Skin epidermis (tissue), 12 donors: ENCODE measurements at regions not wholly inside any gene's neighbourhood (a gene's known extent, or its start where the extent isn't known, plus 50 kb on each side); places are given as distances from the start of the nearest gene placed in this dataset.
"Not testable (repeated sequence)": the region's sequence is repeated elsewhere in the genome, so short reads cannot be mapped to it uniquely, and the experiment has no call there.

Experiments used
- H3K27ac ChIP-seq, 21 experiments: fragments of 200-600 bp; sonication (generic) in 11 of 21; one replicate each; pipeline ENCODE4 v1.5.0; 2020; ENCODE audit warnings: mild to moderate bottlenecking in 3 of 21, inconsistent platforms in 2 of 21, moderate library complexity in 2 of 21
- H3K4me3 ChIP-seq, 7 experiments: fragments of 200-600 bp; sonication (generic) in 2 of 7; one replicate each; pipeline ENCODE4 v1.5.0; 2020; ENCODE audit warnings: inconsistent platforms in 2 of 7, mild to moderate bottlenecking in 2 of 7, moderate library complexity in 1 of 7

DNA sequence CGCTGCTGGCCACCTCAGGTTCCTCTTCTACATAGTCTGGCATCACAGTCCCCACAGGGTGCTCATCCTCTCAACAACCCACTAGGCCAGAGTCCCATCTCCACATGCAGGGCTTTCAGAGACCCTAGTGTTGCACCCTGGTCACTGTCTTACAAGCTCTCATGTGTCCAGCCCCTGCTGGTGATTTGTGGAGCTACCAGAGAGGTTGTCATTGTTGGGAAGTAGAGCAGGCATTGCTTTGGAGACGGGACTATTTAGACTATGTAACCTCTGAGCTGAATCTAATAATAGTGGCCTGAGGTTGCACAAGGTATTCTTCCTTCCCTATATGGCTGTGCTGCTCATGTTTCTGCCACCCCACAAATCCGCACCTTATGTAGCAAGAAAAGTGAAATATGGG lies 135.3 kb upstream of the VWC2 start:
- Histone ChIP-seq H3K4me3 (no peak overlapping the region), H3K27ac (no peak overlapping the region)

DNA sequence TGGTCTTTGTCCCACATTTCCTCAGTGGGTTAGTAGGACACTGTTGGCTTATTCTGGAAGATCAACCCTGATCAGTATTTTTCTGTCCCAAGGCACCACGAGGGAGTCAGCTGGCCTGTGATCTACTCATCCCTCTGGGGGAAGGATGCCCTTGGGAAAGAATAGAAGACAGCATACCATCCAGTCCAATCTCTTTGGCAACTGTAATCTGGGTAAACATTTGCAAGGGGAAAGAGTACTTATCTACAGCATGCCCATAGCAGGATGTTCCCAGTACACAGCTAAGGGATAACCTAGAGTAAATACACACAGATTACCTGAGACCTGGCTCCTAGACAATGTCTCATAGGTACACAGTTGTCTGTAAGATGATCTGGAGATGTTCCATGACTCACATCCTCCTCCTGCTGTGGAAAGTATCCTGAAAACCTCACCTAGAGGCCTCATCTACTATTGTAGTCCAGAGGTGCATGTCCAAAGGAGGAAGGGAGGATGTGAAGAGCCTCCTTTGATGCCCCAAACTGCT lies 134.3 kb upstream of the VWC2 start:
- H3K4me3 ChIP-seq, result no peak overlapping the region
- H3K27ac ChIP-seq, result no peak overlapping the region

DNA sequence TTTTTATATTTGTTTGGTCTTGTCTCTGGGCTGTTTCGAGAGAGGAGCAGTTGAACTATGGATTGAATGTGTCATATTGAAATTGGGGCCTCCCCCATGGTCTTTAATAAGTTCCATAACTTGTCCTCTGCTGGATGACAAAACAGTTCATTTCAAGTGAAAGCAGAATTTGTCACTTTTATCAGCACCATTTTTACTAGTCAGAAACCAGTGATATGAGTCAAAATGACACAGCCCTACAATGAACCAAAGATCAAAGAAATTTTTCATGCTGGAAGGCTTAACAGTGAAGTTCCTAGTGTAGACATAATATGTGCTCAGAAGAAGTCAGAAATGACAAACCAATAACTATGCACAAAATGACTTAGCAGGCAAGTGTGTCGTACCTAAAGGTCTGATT lies 133.6 kb upstream of the VWC2 start:
- Histone ChIP-seq H3K4me3 (no peak overlapping the region), H3K27ac (no peak overlapping the region)

DNA sequence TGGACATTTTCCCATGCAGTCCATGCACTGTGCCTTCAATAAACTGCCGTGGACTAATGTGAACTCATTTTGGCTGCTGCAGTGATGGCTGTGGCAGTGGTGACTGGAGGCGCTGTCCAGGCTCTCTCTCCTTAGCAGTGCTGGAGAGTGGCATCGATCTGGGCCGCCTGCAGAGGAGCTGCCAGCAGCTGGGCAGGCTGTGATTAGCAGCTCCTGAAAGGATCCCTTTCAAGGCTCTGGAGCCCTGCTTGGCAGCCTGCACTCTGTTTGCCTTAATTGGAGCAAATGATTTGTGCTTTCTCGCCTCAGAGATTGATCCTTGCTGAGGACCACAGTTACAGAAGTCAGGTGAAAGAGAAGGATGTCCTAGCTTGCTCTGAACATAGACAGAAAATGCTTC lies 130.1 kb upstream of the VWC2 start:
- no peak overlapping the region for H3K4me3 ChIP-seq
- no peak overlapping the region for H3K27ac ChIP-seq

DNA sequence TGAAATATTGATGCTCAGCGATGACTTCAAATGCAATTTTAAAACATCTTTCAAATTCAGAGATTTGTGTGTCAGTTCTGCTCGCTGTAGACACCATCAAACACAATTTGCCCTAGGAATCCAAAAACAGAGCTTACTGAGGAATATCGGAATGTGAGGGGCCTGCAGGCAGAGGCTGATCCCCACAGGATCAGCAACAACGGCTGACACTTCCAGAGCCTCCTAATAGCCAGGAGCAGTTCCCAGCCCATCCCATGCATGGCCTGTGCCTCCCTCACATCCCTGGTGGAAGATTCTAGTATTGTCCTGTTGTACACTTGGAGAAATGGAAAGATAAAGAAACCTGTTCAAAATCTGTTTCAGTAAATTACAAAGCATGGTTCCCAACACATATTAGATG lies 129.7 kb upstream of the VWC2 start:
- Histone ChIP-seq H3K4me3 (no peak overlapping the region), H3K27ac (no peak overlapping the region)

DNA sequence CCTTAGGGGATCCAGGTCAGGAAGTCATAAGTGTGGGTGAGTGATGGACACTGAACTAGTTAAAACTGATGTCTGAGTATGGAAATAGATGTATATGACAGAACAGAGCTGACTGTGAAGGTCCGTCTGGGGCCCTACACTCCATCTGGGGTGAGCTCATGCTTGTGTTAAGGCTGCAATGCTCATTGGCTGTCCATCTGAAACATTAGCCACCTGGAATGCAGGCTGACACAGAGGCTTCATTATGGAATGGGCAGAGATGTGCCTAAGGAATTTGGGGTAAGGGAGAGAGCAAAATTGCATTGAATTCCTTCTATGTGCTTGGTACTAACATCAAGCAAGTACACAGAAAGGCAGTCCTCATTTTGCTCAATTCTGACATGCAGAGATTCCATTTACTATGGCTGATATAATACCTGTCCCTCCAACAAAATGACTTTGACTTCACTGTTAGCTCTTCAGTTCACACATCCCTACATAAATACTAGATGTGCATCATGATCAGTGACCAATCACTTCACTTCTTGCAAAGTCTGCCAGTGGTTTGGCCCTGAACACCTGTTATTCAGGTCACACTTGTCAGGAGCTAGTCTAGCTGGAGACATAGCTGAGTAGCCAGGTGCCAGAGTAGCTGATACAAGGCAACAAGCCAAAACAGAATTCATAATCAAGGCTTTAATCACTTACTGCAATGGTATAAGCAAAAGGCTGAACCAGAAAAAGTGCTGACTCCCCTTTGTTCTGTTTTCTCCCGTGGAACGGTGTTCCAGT lies 128.9 kb upstream of the VWC2 start:
- H3K27ac ChIP-seq, result no peak overlapping the region

DNA sequence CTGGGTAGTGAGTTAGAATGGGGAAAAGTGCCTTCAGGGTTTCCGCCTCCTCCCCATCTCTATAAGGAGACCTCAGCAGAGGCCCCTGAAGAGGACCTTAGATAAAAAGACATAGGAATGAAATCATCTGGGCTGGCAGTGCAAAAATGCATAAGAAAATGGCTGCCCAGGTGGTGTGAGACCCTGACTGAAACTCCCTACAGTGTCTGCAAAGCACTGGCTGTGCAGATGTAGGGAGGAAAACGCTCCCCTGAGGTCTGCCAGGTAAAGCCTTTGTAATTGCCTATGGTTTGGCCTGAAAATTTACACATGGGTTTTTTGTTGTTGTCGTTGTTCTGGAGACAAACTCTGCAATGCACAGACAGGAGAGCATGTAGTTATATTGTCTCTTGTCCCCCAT lies 128.1 kb upstream of the VWC2 start:
- Histone ChIP-seq H3K4me3 (no peak overlapping the region), H3K27ac (no peak overlapping the region)

More for the DNA sequence above, 128.9 kb upstream of the VWC2 start:
- H3K4me3 ChIP-seq, result no peak overlapping the region

DNA sequence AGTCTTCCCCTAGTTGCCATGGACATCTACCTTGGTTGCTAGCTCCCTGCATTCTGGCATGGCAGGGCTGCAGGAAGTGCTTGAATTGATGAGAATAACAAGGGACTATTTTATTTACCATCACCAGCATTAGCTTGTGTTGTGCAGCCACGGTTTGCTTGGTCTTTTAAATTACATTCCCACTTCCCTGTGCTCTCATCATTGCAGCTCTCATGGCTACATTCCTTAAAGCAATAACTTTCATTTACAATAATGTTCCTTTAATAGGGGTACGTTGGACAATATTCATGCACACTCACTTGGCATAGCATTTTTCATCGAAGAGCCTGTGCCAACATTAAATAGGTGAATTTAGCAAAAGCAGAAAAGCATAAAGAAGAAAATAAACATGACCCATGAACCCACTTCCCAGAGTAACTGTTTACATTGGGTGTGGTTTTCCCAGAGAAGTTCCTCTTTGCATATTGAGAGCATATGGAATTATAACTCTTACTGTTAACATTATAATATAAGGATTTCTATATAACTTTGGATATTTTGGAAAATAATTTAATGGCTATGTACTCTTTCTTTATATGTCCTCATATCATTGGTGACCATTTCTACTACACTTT lies 113.2 kb upstream of the VWC2 start:
- no peak overlapping the region for H3K4me3 ChIP-seq

DNA sequence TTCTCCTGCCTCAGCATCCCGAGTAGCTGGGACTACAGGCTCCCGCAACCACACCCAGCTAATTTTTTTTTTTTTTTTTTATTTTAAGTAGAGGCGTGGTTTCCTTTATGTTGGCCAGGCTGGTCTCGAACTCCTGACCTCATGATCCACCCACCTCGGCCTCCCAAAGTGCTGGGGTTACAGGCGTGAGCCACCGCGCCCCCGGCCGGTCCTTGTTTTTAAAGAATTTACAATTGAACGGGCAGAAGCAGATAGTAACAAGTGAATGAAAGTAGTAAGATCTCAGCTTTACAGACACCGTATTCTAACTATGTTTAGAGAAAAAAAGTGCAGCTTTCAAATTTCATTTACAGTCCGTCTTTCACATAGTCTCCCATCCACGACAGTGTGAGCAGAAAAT lies 112.5 kb upstream of the VWC2 start:
- Histone ChIP-seq H3K27ac (no peak overlapping the region), H3K4me3 (no peak overlapping the region)

More for the DNA sequence above, 113.2 kb upstream of the VWC2 start:
- H3K27ac ChIP-seq, result no peak overlapping the region

DNA sequence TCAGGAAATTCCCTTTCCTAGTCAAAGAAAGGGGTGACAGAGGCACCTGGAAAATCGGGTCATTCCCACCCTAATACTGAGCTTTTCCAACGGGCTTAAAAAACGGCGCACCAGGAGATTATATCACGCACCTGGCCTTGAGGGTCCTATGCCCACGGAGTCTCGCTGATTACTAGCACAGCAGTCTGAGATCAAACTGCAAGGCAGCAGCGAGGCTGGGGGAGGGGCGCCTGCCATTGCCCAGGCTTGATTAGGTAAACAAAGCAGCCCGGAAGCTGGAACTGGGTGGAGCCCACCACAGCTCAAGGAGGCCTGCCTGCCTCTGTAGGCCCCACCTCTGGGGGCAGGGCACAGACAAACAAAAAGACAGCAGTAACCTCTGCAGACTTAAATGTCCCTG lies 107.5 kb upstream of the VWC2 start:
- H3K4me3 ChIP-seq, H3K27ac ChIP-seq: not testable (repeated sequence)

DNA sequence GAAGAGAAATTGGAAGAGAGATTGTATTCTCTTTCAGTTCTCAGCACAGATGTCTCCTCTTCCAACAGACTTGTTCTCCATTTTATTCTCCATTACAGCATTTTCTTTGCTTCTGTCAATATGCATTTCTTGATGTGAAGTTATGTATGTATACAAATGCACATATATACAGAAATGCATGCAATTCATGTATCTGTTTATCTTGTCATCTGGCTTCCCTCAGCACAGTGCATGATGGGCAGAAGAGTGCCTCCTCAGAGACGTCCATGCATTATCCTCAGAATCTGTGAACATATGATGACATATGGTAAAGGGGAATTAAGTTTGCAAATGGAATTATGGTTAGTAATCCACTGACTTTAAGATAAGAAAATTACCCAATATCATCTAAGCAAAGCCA lies 106.7 kb upstream of the VWC2 start:
- Histone ChIP-seq H3K27ac (no peak overlapping the region), H3K4me3 (no peak overlapping the region)

DNA sequence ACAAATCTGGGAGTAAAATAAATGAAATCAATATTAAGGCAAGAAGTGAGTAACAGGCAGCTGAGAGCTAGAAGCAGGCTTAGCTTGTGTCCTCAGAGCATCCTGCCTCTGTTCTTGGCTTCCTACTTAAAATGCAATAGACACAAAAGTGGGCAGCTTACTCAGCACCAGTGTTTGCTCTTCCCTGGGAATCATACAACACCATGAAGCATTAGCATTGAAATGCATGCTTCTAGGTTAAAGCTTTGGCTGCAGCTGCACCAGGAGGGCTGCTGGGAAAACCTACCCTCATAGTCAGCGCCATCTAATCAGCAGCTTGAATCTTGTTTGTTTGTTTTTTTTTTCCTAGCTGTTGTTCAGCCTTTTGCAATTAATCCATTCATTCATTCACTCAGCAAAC lies 104.2 kb upstream of the VWC2 start:
- Histone ChIP-seq H3K4me3 (no peak overlapping the region), H3K27ac (no peak overlapping the region)

DNA sequence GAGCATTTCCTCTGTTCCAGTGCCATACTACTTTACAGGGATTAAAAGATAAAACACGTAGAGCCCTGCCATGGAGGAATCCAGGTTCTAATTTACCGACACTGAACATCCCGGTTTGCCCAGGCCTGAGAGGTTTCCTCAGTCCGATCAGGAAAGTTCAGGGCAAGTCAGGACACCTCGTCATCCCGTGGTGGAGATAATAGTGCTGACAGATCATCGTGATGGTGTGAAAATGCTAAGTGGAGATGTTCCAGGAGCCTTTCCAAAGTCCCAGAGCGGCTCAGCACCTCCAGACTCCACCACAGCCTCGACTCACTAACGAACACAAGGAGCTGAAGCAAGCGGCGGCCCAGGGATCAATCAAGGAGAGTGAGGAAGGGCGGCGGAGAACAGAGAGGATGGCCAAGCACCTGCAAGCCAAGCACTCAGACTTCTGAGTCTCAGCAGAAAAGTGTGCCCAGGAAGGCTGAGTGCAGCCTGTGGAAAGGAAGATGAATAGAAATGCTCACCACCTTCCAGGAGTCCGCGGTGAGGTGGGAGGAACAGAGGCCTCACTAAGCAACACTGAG lies 103.7 kb upstream of the VWC2 start:
- H3K4me3 ChIP-seq, result no peak overlapping the region
- H3K27ac ChIP-seq, result peak overlapping the region in 5 of 21 experiments; percentile 10 to 58 (median 43)

DNA sequence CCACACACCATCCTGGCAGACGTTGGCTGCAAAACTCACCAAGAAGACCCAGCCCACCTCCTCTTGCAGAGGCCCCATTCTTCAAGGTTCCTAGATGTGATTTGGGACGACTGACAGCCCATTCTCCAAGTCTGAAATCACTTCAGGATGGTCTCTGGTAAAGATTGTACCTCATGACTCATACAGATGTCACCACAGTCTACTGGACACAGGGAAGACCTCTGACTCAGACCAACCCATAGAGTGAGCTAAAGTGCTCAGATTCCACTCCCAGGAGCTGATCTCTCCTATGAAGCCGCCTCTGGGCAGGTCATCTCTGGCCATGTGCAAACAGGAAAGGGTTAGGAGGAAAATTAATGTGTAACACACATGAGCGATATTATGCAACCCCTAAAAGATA lies 102.4 kb upstream of the VWC2 start:
- Histone ChIP-seq H3K27ac (no peak overlapping the region), H3K4me3 (no peak overlapping the region)

DNA sequence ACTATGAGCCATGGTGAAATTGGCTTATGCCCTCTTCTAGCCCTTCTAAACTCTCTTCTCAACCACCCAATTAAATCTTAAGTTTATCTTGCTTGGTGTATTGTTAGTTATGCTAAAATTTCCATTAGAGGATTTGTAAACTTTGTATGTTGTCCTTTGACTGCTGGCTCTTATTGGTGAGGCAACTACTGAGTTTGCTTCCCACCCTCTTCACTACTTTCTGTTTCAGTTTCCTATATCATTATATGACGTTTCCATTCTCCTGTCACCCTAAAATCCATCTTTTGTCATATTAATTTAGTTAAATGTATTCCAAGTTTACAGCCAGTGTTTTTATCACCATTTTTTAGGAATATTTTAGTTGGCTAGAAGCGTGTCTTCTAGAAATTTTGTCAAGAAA lies 80.9 kb upstream of the VWC2 start:
- no peak overlapping the region for H3K27ac ChIP-seq
- no peak overlapping the region for H3K4me3 ChIP-seq

DNA sequence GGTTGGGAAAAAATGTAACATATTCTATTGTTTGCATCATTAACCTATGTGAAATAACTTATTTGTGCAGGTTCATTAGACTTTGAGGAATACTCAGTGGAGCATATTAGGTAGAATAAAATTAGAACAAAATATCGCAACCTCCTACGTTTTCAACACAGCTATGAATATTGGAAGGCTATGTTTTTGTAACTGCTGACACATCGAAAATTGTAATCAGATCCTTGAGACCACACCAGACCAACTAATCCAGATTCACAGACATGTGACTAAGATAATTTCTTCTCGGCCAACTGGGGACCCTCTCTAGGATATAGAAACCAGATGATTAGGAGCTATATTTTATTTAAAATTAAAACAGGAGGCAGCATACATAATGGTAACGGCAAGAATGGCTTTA lies 77.5 kb upstream of the VWC2 start:
- Histone ChIP-seq H3K27ac (no peak overlapping the region), H3K4me3 (no peak overlapping the region)

DNA sequence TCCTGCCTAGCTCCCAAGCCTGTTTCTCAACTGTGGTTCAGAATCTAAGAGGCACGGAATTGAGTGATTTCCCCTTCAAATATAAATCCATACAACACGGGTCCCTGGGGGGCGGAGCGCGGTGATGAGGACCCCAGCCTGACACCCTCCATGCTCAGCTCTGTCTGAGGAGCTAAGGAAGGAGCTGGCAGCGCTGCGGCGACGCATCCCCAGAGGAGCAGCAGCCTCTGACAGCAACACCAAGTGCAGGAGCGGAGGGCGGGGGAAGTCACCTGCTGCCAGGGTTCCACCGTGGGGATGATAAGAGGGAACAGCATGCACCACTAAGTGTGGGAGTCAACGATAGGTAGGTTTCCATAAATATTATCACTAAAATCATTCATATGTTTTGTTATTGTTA lies 72.6 kb upstream of the VWC2 start:
- no peak overlapping the region for H3K4me3 ChIP-seq
- H3K27ac ChIP-seq, result no peak overlapping the region

DNA sequence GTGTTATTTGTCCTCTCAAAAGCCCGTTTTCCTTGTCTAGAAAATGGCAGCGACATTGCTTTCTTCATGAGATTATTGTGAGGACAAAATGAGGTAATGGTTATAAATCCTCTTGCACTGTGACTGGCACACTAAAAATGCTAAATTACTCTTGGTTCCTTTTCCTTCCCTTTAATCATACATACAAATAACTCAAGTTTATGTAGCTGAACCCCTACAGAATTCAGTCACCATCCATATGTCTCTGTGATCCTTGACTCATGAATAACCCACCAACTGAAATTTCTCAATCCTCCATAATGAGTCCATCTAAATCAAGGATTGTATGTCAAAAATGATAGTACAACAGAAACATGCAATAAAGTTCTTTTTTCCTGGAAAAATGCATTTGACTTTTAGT lies 71.3 kb upstream of the VWC2 start:
- Histone ChIP-seq H3K27ac (no peak overlapping the region), H3K4me3 (no peak overlapping the region)

DNA sequence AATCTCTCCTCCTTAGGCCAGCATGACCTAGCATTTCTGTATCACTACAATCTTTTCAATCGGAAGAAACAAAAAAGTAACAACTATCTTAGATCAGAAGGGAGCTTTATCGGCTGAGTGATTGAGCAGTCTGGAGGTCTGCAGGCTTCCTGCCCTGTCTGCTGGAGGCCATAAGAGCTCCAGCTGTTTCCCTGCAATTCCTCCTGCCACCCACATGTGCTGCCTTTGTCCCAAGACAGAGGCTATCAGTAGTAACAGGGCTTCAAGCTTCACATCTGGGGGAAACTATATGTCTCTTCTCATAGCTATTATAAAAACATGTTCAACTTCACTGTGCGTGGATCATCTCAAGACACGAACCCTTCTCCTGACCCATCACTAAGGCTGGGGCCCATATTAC lies 70.1 kb upstream of the VWC2 start:
- no peak overlapping the region for H3K27ac ChIP-seq
- no peak overlapping the region for H3K4me3 ChIP-seq

DNA sequence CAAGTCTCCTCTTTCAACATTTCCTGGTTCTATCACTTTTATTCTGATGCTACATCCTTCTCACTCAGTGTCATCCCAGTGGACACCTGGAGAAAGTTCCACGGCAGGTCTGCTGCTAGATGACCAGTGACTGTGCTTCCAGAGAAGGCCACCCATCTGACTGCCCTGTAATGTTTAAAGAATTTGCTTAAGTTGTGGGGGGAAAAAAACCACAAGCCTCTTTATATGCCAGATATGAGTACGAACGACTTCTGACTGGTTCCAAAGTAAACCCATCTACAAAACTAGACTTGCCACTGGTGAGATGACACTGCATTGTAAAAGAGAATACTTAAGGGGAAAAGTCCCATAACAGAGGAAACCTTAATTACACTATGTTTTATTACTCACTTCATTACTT lies 69.6 kb upstream of the VWC2 start:
- H3K4me3 ChIP-seq, result no peak overlapping the region
- no peak overlapping the region for H3K27ac ChIP-seq

DNA sequence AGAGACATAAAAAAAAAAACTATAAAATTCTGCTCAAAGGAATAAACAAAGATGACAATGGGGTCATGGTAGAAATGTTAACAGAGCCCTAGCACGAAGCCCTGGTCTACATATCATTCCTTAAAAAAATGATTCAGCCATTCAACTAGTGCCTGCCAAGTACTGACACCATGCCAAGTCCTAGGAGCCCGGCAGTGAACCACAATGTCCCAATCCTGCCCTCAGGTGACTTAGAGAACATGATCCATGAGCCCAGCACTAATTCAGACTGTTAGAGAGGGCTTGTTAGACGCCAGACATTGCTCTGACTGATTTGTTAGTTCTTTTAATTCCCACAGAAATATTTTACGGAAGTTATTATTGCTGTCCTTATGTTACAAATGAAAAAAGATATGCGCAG lies 67.3 kb upstream of the VWC2 start:
- Histone ChIP-seq H3K4me3 (no peak overlapping the region), H3K27ac (no peak overlapping the region)
